ENCODE measurements at regions not wholly inside any gene's neighbourhood (a gene's known extent, or its start where the extent isn't known, plus 50 kb on each side); places are given as distances from the start of the nearest gene placed in this dataset.
A peak's percentile ranks its signal among the peaks of the same experiment; 100 is the strongest.
"Not testable (repeated sequence)": the region's sequence is repeated elsewhere in the genome, so short reads cannot be mapped to it uniquely, and the experiment has no call there.

GRCh38 chr12:114123108-114123507 lies 157.0 kb upstream of the RBM19 start:
- no peak for DNase-seq (ENCODE audit: low spot score)

GRCh38 chr12:114122016-114122415 lies 155.9 kb upstream of the RBM19 start:
- no peak for DNase-seq (ENCODE audit: low spot score)

- no peak for DNase-seq (ENCODE audit: low spot score)
These were observed 153.2 kb upstream of the RBM19 start for GRCh38 chr12:114119316-114119715.

GRCh38 chr12:114096461-114096860 lies 130.3 kb upstream of the RBM19 start:
- peak; percentile 27 for DNase-seq (ENCODE audit: low spot score)

GRCh38 chr12:114093520-114093919 lies 127.4 kb upstream of the RBM19 start:
- DNase-seq (ENCODE audit: low spot score): no peak

GRCh38 chr12:114092981-114093380 lies 126.9 kb upstream of the RBM19 start:
- no peak for DNase-seq (ENCODE audit: low spot score)

- no peak for DNase-seq (ENCODE audit: low spot score)
These were observed 124.1 kb upstream of the RBM19 start for GRCh38 chr12:114090211-114090610.

GRCh38 chr12:114073076-114073475 lies 107.0 kb upstream of the RBM19 start:
- DNase-seq (ENCODE audit: low spot score): no peak

- DNase-seq (ENCODE audit: low spot score): no peak
These were observed 103.4 kb upstream of the RBM19 start for GRCh38 chr12:114069507-114069906.

- no peak for DNase-seq (ENCODE audit: low spot score)
These were observed 98.4 kb upstream of the RBM19 start for GRCh38 chr12:114064497-114064896.

- DNase-seq (ENCODE audit: low spot score): not testable (repeated sequence)
These were observed 97.9 kb upstream of the RBM19 start for GRCh38 chr12:114064034-114064433.

GRCh38 chr12:114063435-114063834 lies 97.3 kb upstream of the RBM19 start:
- DNase-seq (ENCODE audit: low spot score): no peak

- DNase-seq (ENCODE audit: low spot score): not testable (repeated sequence)
These were observed 90.2 kb upstream of the RBM19 start for GRCh38 chr12:114056351-114056750.

- DNase-seq (ENCODE audit: low spot score): no peak
These were observed 88.9 kb upstream of the RBM19 start for GRCh38 chr12:114054982-114055381.

GRCh38 chr12:114046236-114046998 lies 80.3 kb upstream of the RBM19 start:
- DNase-seq (ENCODE audit: low spot score): no peak

GRCh38 chr12:114045349-114045748 lies 79.2 kb upstream of the RBM19 start:
- no peak for DNase-seq (ENCODE audit: low spot score)

GRCh38 chr12:114041590-114041989 lies 75.5 kb upstream of the RBM19 start:
- no peak for DNase-seq (ENCODE audit: low spot score)

GRCh38 chr12:114041136-114041535 lies 75.0 kb upstream of the RBM19 start:
- DNase-seq (ENCODE audit: low spot score): no peak

GRCh38 chr12:114038962-114039361 lies 72.8 kb upstream of the RBM19 start:
- no peak for DNase-seq (ENCODE audit: low spot score)

GRCh38 chr12:114032801-114033200 lies 66.7 kb upstream of the RBM19 start:
- DNase-seq (ENCODE audit: low spot score): no peak

- no peak for DNase-seq (ENCODE audit: low spot score)
These were observed 64.3 kb upstream of the RBM19 start for GRCh38 chr12:114030451-114030850.

GRCh38 chr12:114026805-114027204 lies 60.7 kb upstream of the RBM19 start:
- no peak for DNase-seq (ENCODE audit: low spot score)

GRCh38 chr12:114025935-114026334 lies 59.8 kb upstream of the RBM19 start:
- DNase-seq (ENCODE audit: low spot score): no peak

- not testable (repeated sequence) for DNase-seq (ENCODE audit: low spot score)
These were observed 56.0 kb upstream of the RBM19 start for GRCh38 chr12:114022081-114022480.
